ENCODE measurements at regions not wholly inside any gene's neighbourhood (a gene's known extent, or its start where the extent isn't known, plus 50 kb on each side); places are given as distances from the start of the nearest gene placed in this dataset.

DNA sequence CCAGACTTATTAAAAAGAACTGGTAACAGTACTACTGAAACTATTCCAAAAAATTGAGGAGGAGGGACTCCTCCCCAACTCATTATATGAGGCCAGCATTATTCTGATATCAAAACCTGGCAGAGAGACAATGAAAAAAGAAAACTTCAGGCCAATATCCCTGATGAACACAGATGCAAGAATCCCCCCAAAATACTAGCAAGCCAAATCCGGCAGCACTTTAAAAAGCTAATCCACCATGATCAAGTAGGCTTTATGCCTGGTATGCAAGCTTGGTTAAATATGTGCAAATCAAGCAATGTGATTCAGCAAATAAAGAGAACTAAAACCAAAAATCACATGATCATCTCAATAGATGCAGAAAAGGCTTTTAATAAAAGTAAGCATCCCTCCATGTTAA lies 2271.0 kb upstream of the C9orf72 start:
- TF ChIP-seq, protein P1, sequence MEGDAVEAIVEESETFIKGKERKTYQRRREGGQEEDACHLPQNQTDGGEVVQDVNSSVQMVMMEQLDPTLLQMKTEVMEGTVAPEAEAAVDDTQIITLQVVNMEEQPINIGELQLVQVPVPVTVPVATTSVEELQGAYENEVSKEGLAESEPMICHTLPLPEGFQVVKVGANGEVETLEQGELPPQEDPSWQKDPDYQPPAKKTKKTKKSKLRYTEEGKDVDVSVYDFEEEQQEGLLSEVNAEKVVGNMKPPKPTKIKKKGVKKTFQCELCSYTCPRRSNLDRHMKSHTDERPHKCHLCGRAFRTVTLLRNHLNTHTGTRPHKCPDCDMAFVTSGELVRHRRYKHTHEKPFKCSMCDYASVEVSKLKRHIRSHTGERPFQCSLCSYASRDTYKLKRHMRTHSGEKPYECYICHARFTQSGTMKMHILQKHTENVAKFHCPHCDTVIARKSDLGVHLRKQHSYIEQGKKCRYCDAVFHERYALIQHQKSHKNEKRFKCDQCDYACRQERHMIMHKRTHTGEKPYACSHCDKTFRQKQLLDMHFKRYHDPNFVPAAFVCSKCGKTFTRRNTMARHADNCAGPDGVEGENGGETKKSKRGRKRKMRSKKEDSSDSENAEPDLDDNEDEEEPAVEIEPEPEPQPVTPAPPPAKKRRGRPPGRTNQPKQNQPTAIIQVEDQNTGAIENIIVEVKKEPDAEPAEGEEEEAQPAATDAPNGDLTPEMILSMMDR (IDR thresholded peaks at IDR 0.05): no peak
- no peak for TF ChIP-seq POLR2AphosphoS5 (IDR thresholded peaks at IDR 0.05; ENCODE audit: low read depth, low read length)
